Mesendoderm (in vitro differentiated cells): ENCODE measurements at regions not wholly inside any gene's neighbourhood (a gene's known extent, or its start where the extent isn't known, plus 50 kb on each side); places are given as distances from the start of the nearest gene placed in this dataset.

Source experiments
- DNase-seq: peaks from one replicate; pipeline ENCODE4 v3.0.0; 2013
- H2AK5ac ChIP-seq: 2 replicates; pipeline ENCODE4 v1.6.1; 2013; ENCODE audit warnings: low read length, inconsistent platforms
- H2BK120ac ChIP-seq: 2 replicates; pipeline ENCODE4 v1.6.1; 2013; ENCODE audit warnings: low read depth, mild to moderate bottlenecking, low read length, moderate library complexity, mixed read lengths
- H2BK15ac ChIP-seq: replicated peaks from 2 replicates; pipeline ENCODE4 v1.6.1; 2013; ENCODE audit warnings: low read depth, mild to moderate bottlenecking, moderate library complexity
- H2BK5ac ChIP-seq: 2 replicates; pipeline ENCODE4 v1.6.1; 2013; ENCODE audit warnings: low read length, inconsistent platforms
- H3K18ac ChIP-seq: 2 replicates; pipeline ENCODE4 v1.6.1; 2013; ENCODE audit warnings: mild to moderate bottlenecking, low read length, mixed read lengths
- H3K23ac ChIP-seq: one replicate; pipeline ENCODE4 v1.6.1; 2013; ENCODE audit warnings: low read length
- H3K27ac ChIP-seq: 2 replicates; pipeline ENCODE4 v1.5.1; 2013; ENCODE audit warnings: low read depth, mild to moderate bottlenecking, inconsistent platforms, low read length, moderate library complexity
- H3K27me3 ChIP-seq: 2 replicates; pipeline ENCODE4 v1.6.1; 2013; ENCODE audit warnings: low read length, control low read depth, mild to moderate bottlenecking, inconsistent platforms; ENCODE audit not compliant: insufficient read depth, poor library complexity
- H3K36me3 ChIP-seq: 2 replicates; pipeline ENCODE4 v1.6.1; 2013; ENCODE audit warnings: low read length, inconsistent platforms; ENCODE audit not compliant: control insufficient read depth, insufficient read depth
- H3K4ac ChIP-seq: one replicate; pipeline ENCODE4 v1.6.1; 2013; ENCODE audit warnings: low read depth, mild to moderate bottlenecking, low read length, moderate library complexity
- H3K4me1 ChIP-seq: 2 replicates; pipeline ENCODE4 v1.6.1; 2013; ENCODE audit warnings: low read depth, low read length, inconsistent platforms; ENCODE audit not compliant: control insufficient read depth
- H3K4me2 ChIP-seq: 2 replicates; pipeline ENCODE4 v1.6.1; 2013; ENCODE audit warnings: low read length
- H3K4me3 ChIP-seq: 2 replicates; pipeline ENCODE4 v1.5.1; 2013; ENCODE audit warnings: mild to moderate bottlenecking, low read length
- H3K56ac ChIP-seq: one replicate; pipeline ENCODE4 v1.6.1; 2013; ENCODE audit warnings: low read length
- H3K79me1 ChIP-seq: 2 replicates; pipeline ENCODE4 v1.6.1; 2013; ENCODE audit warnings: low read length, inconsistent platforms
- H3K79me2 ChIP-seq: 2 replicates; pipeline ENCODE4 v1.6.1; 2013; ENCODE audit warnings: mild to moderate bottlenecking, low read length; ENCODE audit not compliant: control insufficient read depth, insufficient read depth
- H3K9ac ChIP-seq: 2 replicates; pipeline ENCODE4 v1.6.1; 2013; ENCODE audit warnings: low read length, inconsistent platforms
- H4K5ac ChIP-seq: one replicate; pipeline ENCODE4 v1.6.1; 2013; ENCODE audit warnings: low read length
- H4K8ac ChIP-seq: one replicate; pipeline ENCODE4 v1.6.1; 2013; ENCODE audit warnings: low read depth, mild to moderate bottlenecking, control low read depth, low read length, moderate library complexity
- WGBS: extraction: QIAGEN DNeasy Blood & Tissue Kit; methylation state at CpG from one replicate; pipeline ENCODE4 v1.1.7; 2013; ENCODE audit warnings: low lambda C conversion rate, missing lambda C conversion rate; ENCODE audit not compliant: insufficient coverage; ENCODE audit errors: extremely low coverage; 5-methylcytosine and 5-hydroxymethylcytosine counted together

DNA sequence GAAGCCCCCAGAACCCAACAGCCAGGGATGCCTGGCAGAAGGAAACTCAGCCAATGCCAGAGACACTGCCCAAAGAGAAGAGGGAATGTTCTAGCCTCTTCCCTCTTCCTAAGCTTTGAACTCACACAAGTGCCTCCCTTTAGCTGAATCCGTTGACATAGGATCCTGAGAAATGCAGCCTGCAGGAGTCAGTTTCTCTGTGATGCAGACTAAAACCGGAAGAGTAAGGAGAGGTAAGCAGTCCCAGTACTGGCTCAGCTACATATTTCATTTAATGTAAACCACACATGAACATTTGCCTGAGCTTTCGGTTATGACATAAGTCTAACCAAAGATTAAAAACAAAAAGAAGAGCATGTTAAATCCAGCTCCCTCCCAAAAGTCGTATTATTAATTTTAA lies 768.7 kb downstream of the TBL1XR1 start:
- H3K36me3 ChIP-seq = no peaks in the 10 kb centered on the region
- H3K27me3 ChIP-seq = no peaks in the 10 kb centered on the region
- H3K18ac ChIP-seq = no peak overlapping the region
- no peaks in the 10 kb centered on the region for H3K79me1 ChIP-seq
- H2BK120ac ChIP-seq = no peak overlapping the region
- H3K79me2 ChIP-seq = no peaks in the 10 kb centered on the region
- H2BK15ac ChIP-seq = no peak overlapping the region
- H3K23ac ChIP-seq = no peak overlapping the region
- H4K8ac ChIP-seq = no peak overlapping the region
- no peak overlapping the region for H3K56ac ChIP-seq
- no CpG with 5 or more reads among the region's 4 CpGs for WGBS
- H3K4me2 ChIP-seq = no peak overlapping the region
- no peaks in the 10 kb centered on the region for H3K4me1 ChIP-seq
- H2BK5ac ChIP-seq = no peak overlapping the region
- H3K4ac ChIP-seq = no peak overlapping the region
- H3K4me3 ChIP-seq = no peak overlapping the region
- H2AK5ac ChIP-seq = no peak overlapping the region
- no peak overlapping the region for H3K9ac ChIP-seq
- H3K27ac ChIP-seq = no peak overlapping the region
- no peak overlapping the region for H4K5ac ChIP-seq
- peak; percentile 36 for DNase-seq

DNA sequence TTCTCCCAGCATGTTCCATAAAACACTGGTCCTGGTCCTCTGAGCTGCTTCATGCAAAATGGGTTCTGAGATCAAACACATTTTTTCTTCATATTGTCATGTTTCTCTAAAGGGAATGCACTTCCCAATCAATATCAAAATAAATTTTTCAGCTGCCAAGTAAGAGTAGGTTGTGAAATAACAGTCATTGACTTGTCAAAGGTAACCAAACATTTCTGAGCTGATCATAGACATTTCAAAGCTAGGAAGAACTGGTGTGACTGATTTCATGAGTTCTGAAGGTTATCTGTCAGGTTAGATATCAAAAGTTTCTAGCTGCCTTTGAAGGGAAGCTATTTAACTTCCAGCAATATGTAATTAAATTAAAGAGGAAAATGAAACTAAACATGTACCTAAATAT lies 770.9 kb downstream of the TBL1XR1 start:
- no peak overlapping the region for H3K56ac ChIP-seq
- H3K4ac ChIP-seq = no peak overlapping the region
- no peaks in the 10 kb centered on the region for H3K79me2 ChIP-seq
- H3K27me3 ChIP-seq = no peaks in the 10 kb centered on the region
- no peak overlapping the region for H3K18ac ChIP-seq
- H2AK5ac ChIP-seq = no peak overlapping the region
- no peaks in the 10 kb centered on the region for H3K79me1 ChIP-seq
- H3K4me2 ChIP-seq = no peak overlapping the region
- H3K4me1 ChIP-seq = no peaks in the 10 kb centered on the region
- no peak overlapping the region for H3K23ac ChIP-seq
- no peaks in the 10 kb centered on the region for H3K36me3 ChIP-seq
- no peak overlapping the region for H4K5ac ChIP-seq
- no peak overlapping the region for H3K4me3 ChIP-seq
- no peak overlapping the region for H2BK15ac ChIP-seq
- no peak overlapping the region for H4K8ac ChIP-seq
- H3K27ac ChIP-seq = no peak overlapping the region
- no peak overlapping the region for H3K9ac ChIP-seq
- no peak for DNase-seq
- H2BK5ac ChIP-seq = no peak overlapping the region
- no peak overlapping the region for H2BK120ac ChIP-seq

DNA sequence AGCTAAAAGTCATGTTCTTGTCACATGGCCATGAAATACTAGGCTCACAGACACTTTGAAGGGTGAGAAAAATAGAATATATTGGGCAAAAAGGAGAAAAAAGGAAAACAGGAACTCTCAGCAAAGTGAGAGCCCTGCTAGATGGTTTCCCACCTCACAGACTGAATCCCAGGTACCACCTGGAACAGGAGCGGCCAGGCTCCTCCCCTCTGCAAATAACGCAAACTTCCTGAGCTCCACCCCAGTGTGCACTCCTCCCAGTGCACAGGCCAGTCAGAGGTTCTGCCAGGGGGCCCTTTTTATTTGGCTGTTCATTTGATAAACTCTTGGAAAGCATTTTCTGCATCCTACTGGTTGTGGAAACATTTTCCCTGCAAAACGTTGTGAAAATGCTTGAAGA lies 780.4 kb downstream of the TBL1XR1 start:
- Histone ChIP-seq H2BK15ac (no peak overlapping the region), H4K5ac (no peak overlapping the region), H3K4me1 (no peaks in the 10 kb centered on the region), H3K36me3 (no peaks in the 10 kb centered on the region), H2AK5ac (no peak overlapping the region), H3K27ac (no peak overlapping the region), H3K79me2 (no peaks in the 10 kb centered on the region), H3K4ac (no peak overlapping the region), H3K18ac (no peak overlapping the region), H3K9ac (no peak overlapping the region), H3K56ac (no peak overlapping the region), H3K4me3 (no peak overlapping the region), H3K27me3 (no peaks in the 10 kb centered on the region), H3K23ac (no peak overlapping the region), H3K79me1 (no peaks in the 10 kb centered on the region), H2BK5ac (no peak overlapping the region), H3K4me2 (no peak overlapping the region), H2BK120ac (no peak overlapping the region), H4K8ac (no peak overlapping the region)
- WGBS = no CpG with 5 or more reads among the region's 3 CpGs
- DNase-seq = no peak

DNA sequence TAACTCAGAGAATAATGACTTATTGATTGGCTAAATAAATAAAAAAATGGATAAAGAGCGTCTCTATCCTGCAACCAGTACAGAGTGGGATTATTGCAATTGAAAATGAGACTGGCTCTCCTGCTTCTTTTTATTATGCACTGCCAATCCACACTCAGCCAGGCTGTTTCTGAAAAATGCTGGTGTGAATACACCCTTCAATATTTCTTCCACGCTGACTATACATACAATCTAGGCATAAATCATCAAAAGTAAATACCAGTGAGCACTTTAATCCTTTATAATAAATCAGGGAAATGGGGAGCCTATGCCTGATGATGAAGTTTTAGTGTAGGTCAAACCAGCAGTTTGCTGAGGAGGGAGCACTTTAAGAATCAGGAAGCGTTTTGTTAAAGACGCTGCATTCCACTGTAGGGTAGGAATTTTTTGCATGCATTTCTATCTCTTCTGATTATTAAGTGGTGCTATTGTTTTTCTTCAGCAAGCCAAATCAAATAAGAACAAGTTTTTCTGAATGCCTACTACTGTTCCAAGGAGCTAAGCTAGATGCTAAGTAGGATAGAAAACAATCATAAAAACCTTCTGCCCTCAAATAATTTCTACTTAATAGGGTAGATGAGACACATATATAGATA lies 781.5 kb downstream of the TBL1XR1 start:
- Histone ChIP-seq H3K56ac (no peak overlapping the region), H3K4me2 (no peak overlapping the region), H2AK5ac (no peak overlapping the region), H3K27ac (no peak overlapping the region), H3K79me1 (no peaks in the 10 kb centered on the region), H3K79me2 (no peaks in the 10 kb centered on the region), H3K27me3 (no peaks in the 10 kb centered on the region), H4K8ac (no peak overlapping the region), H3K36me3 (no peaks in the 10 kb centered on the region), H3K9ac (no peak overlapping the region), H3K4me1 (no peaks in the 10 kb centered on the region), H3K4me3 (no peak overlapping the region), H3K23ac (no peak overlapping the region), H3K18ac (no peak overlapping the region), H2BK120ac (no peak overlapping the region), H2BK5ac (no peak overlapping the region), H2BK15ac (no peak overlapping the region), H3K4ac (no peak overlapping the region), H4K5ac (no peak overlapping the region)
- WGBS = no CpG with 5 or more reads among the region's 4 CpGs
- DNase-seq = peak; percentile 7

DNA sequence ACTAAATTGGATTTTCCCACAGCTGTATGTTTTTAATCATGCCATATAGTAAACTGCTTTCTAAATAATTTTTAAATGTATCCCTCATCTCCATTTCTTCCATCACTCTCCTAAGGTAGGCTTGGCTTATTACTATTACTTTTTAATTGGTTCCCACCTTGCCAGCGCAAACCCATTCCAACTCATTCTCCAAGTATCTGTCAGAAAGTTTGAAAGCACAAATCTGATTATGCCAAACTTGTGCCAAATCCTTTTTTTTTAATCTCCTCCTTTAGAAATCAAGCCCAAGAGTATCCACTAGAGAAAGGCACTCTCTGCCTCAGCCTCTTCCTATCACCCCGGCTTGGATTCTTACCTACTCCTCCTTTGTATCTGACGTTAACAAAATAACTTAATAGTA lies 784.5 kb downstream of the TBL1XR1 start:
- Histone ChIP-seq H3K18ac (no peak overlapping the region), H3K4me1 (no peaks in the 10 kb centered on the region), H3K79me1 (no peaks in the 10 kb centered on the region), H3K36me3 (no peaks in the 10 kb centered on the region), H3K27ac (no peak overlapping the region), H3K4ac (no peak overlapping the region), H3K4me3 (no peak overlapping the region), H4K5ac (no peak overlapping the region), H3K4me2 (no peak overlapping the region), H3K79me2 (no peaks in the 10 kb centered on the region), H3K23ac (no peak overlapping the region), H3K56ac (no peak overlapping the region), H3K9ac (no peak overlapping the region), H4K8ac (no peak overlapping the region), H3K27me3 (no peaks in the 10 kb centered on the region), H2BK120ac (no peak overlapping the region), H2AK5ac (no peak overlapping the region), H2BK5ac (no peak overlapping the region), H2BK15ac (no peak overlapping the region)
- no peak for DNase-seq
- WGBS = no CpG with 5 or more reads among the region's 3 CpGs

DNA sequence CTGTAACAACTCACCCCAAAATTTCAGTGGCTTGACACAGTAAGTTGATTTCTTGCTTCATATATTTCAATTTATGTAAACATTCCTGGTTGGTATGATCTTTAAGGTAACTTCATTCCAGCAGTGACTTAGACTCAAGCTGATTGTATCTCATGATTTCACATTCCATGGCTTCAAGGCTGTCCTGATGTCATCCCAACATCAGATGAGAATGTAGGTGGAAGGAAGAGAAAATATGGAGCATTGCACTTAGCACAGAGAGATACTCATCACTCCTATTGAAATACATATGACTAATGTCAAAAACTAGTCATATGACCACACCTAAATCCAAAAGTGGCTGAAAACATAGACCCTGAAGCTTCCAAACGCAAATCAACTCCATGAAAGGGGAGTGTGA lies 793.8 kb downstream of the TBL1XR1 start:
- no CpG with 5 or more reads among the region's 1 CpG for WGBS
- Histone ChIP-seq H3K56ac (no peak overlapping the region), H3K4me3 (no peak overlapping the region), H3K23ac (no peak overlapping the region), H4K5ac (no peak overlapping the region), H2BK15ac (no peak overlapping the region), H3K27ac (no peak overlapping the region), H3K79me2 (no peaks in the 10 kb centered on the region), H3K18ac (no peak overlapping the region), H3K79me1 (no peaks in the 10 kb centered on the region), H2BK5ac (no peak overlapping the region), H3K9ac (no peak overlapping the region), H2AK5ac (no peak overlapping the region), H3K4ac (no peak overlapping the region), H3K36me3 (no peaks in the 10 kb centered on the region), H3K4me1 (no peaks in the 10 kb centered on the region), H3K4me2 (no peak overlapping the region), H2BK120ac (no peak overlapping the region), H4K8ac (no peak overlapping the region), H3K27me3 (no peaks in the 10 kb centered on the region)
- DNase-seq = peak; percentile 28
